ENCODE measurements at regions not wholly inside any gene's neighbourhood (a gene's known extent, or its start where the extent isn't known, plus 50 kb on each side); places are given as distances from the start of the nearest gene placed in this dataset.

- TF ChIP-seq CTCF (IDR thresholded peaks at IDR 0.05) (no peak), SP1 (CRISPR knock-in tag; conservative IDR thresholded peaks at IDR 0.05) (no peak)
Observed at GRCh38 chr10:106511917-106512316, 652.6 kb downstream of the SORCS1 start.
